Prostate gland (tissue), 2 donors: ENCODE measurements at regions not wholly inside any gene's neighbourhood (a gene's known extent, or its start where the extent isn't known, plus 50 kb on each side); places are given as distances from the start of the nearest gene placed in this dataset.
"Not testable (repeated sequence)": the region's sequence is repeated elsewhere in the genome, so short reads cannot be mapped to it uniquely, and the experiment has no call there.

Source experiments
- DNase-seq: peaks from one replicate; pipeline ENCODE4 v3.0.0-alpha.2; 2019; ENCODE audit warnings: low spot score
- H3K27ac ChIP-seq, 2 donors: fragments of 200-600 bp; sonication (generic); 2 replicates each; pipeline ENCODE4 v1.5.1; 2017 to 2019
- H3K27me3 ChIP-seq: fragments of 200-600 bp; sonication (generic); replicated peaks from 2 replicates; pipeline ENCODE4 v1.5.1; 2019; ENCODE audit not compliant: insufficient read depth
- H3K36me3 ChIP-seq, 2 donors: fragments of 200-600 bp; sonication (generic); 1 replicate in 1 of 2; 2 replicates in 1 of 2; pipeline versions ENCODE4 v1.5.1 to v1.8.1; 2017 to 2019
- H3K4me1 ChIP-seq: fragments of 200-600 bp; sonication (generic); replicated peaks from 2 replicates; pipeline ENCODE4 v1.5.1; 2019
- H3K4me3 ChIP-seq, 2 donors: fragments of 200-600 bp; sonication (generic); 2 replicates each; pipeline ENCODE4 v1.5.1; 2017 to 2019
- H3K9me3 ChIP-seq: fragments of 200-600 bp; sonication (generic); 2 replicates; pipeline ENCODE4 v1.5.1; 2017
- CTCF ChIP-seq, 4 experiments: fragments of 200-600 bp in 2 of 4; fragments of 450-650 bp in 2 of 4; sonication (generic) in 2 of 4; IDR thresholded peaks; 1 replicate in 3 of 4; 2 replicates in 1 of 4; pipeline ENCODE4 v1.5.1; 2016 to 2019; ENCODE audit warnings: antibody characterized with exemption in 4 of 4, mild to moderate bottlenecking in 2 of 4, moderate library complexity in 2 of 4
- POLR2A ChIP-seq: fragments of 450-650 bp; IDR thresholded peaks from one replicate; pipeline ENCODE4 v1.6.1; 2016; ENCODE audit warnings: antibody characterized with exemption, mild to moderate bottlenecking
- POLR2AphosphoS5 ChIP-seq: sonication (generic); formaldehyde crosslinking; IDR thresholded peaks from one replicate; pipeline ENCODE4 v1.6.1; 2017; ENCODE audit warnings: antibody characterized with exemption
- WGBS: methylation state at CpG from one replicate; pipeline ENCODE4 v1.1.5; 2018; 5-methylcytosine and 5-hydroxymethylcytosine counted together
- intact Hi-C: fragments of 100-400 bp; cut with DNase I; formaldehyde crosslinking; loops from one replicate; pipeline ENCODE4 v1.14.2; 2022

- Histone ChIP-seq H3K9me3 (no peaks in the 10 kb centered on the region), H3K36me3 (no peaks in the 10 kb centered on the region), H3K4me1 (no peaks in the 10 kb centered on the region), H3K27me3 (no peaks in the 10 kb centered on the region), H3K4me3 (no peak overlapping the region), H3K27ac (no peak overlapping the region)
- intact Hi-C loops: no loop called here
- TF ChIP-seq POLR2AphosphoS5 (no peak), CTCF (IDR thresholded peaks at IDR 0.05) (no peak), POLR2A (no peak)
- no peak for DNase-seq
- WGBS: 75% methylated on average over 1 of the region's 1 CpG
Measured at GRCh38 chr14:43132441-43132840, 1374.6 kb downstream of the FSCB start.

- intact Hi-C loops, H3K27me3 ChIP-seq: not testable (repeated sequence)
- 92% methylated on average over 1 of the region's 1 CpG for WGBS
Measured at GRCh38 chr14:43128429-43128828, 1378.7 kb downstream of the FSCB start.

GRCh38 chr14:43127874-43128273 lies 1379.2 kb downstream of the FSCB start:
- H3K4me3 ChIP-seq, H3K27ac ChIP-seq, H3K27me3 ChIP-seq, DNase-seq, intact Hi-C loops, H3K36me3 ChIP-seq, H3K4me1 ChIP-seq, H3K9me3 ChIP-seq: not testable (repeated sequence)
- WGBS: 99% methylated on average over 3 of the region's 3 CpGs

More at GRCh38 chr14:43128429-43128828, 1378.7 kb downstream of the FSCB start:
- H3K9me3 ChIP-seq, H3K4me1 ChIP-seq, H3K36me3 ChIP-seq, DNase-seq, H3K27ac ChIP-seq, H3K4me3 ChIP-seq: not testable (repeated sequence)

GRCh38 chr14:43123544-43123943 lies 1383.5 kb downstream of the FSCB start:
- Histone ChIP-seq H3K4me3 (no peak overlapping the region), H3K4me1 (no peaks in the 10 kb centered on the region), H3K9me3 (no peaks in the 10 kb centered on the region), H3K36me3 (no peaks in the 10 kb centered on the region), H3K27me3 (no peaks in the 10 kb centered on the region), H3K27ac (no peak overlapping the region)
- intact Hi-C loops: no loop called here
- no peak for TF ChIP-seq POLR2AphosphoS5
- no peak for TF ChIP-seq POLR2A
- TF ChIP-seq CTCF (IDR thresholded peaks at IDR 0.05): no peak
- DNase-seq: no peak

GRCh38 chr14:43119672-43120071 lies 1387.4 kb downstream of the FSCB start:
- no peaks in the 10 kb centered on the region for H3K9me3 ChIP-seq
- no peaks in the 10 kb centered on the region for H3K27me3 ChIP-seq
- TF ChIP-seq POLR2AphosphoS5 (no peak), CTCF (IDR thresholded peaks at IDR 0.05) (no peak), POLR2A (no peak)
- WGBS: 80% methylated on average over 1 of the region's 1 CpG
- DNase-seq: no peak
- H3K4me3 ChIP-seq: no peak overlapping the region
- H3K36me3 ChIP-seq: no peaks in the 10 kb centered on the region
- no peak overlapping the region for H3K27ac ChIP-seq
- H3K4me1 ChIP-seq: no peaks in the 10 kb centered on the region
- intact Hi-C loops: no loop called here

- no peaks in the 10 kb centered on the region for H3K9me3 ChIP-seq
- 59% methylated on average over 3 of the region's 3 CpGs for WGBS
- DNase-seq: no peak
- no peaks in the 10 kb centered on the region for H3K27me3 ChIP-seq
- TF ChIP-seq POLR2A: no peak
- no peak for TF ChIP-seq CTCF (IDR thresholded peaks at IDR 0.05)
- no peak for TF ChIP-seq POLR2AphosphoS5
- no peak overlapping the region for H3K27ac ChIP-seq
- no peak overlapping the region for H3K4me3 ChIP-seq
- H3K4me1 ChIP-seq: no peaks in the 10 kb centered on the region
- no peaks in the 10 kb centered on the region for H3K36me3 ChIP-seq
- intact Hi-C loops: no loop called here
Measured at GRCh38 chr14:43116341-43116740, 1390.7 kb downstream of the FSCB start.
